Neural cell (in vitro differentiated cells): ENCODE measurements at regions not wholly inside any gene's neighbourhood (a gene's known extent, or its start where the extent isn't known, plus 50 kb on each side); places are given as distances from the start of the nearest gene placed in this dataset.

Experiments
- POLR2AphosphoS5 ChIP-seq: IDR thresholded peaks from 2 replicates; pipeline ENCODE4 v1.6.1; 2012
- TF ChIP-seq, protein P1 (sequence below): fragments of 450-650 bp; IDR thresholded peaks from 2 replicates; pipeline ENCODE4 v1.5.1; 2014; ENCODE audit warnings: antibody characterized with exemption, mild to moderate bottlenecking, moderate library complexity; ENCODE audit not compliant: poor library complexity, severe bottlenecking
- TF ChIP-seq, protein P2 (sequence below): IDR thresholded peaks from 2 replicates; pipeline ENCODE4 v1.6.1; 2012; ENCODE audit warnings: borderline replicate concordance

DNA sequence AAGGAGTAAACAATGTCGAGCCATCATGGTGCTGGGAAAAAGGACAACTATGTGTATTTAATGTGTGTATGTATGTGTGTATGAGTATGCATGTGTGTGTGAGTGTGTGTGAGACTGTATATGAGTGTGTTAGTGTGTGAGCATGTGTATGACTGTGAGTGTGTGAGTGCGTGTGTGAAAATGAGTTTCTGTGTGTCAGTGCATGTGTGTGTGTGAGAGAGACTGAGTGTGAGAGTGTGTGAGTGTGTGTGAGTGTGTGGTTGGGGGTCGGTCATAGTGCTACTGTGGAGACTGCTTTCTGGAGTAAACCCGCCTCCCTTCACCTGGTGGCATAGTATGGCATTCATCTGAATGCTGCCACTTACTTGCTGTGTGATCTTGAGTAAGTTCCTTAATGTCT is 567.4 kb downstream of the FGF9 start:
- TF ChIP-seq, protein P1, sequence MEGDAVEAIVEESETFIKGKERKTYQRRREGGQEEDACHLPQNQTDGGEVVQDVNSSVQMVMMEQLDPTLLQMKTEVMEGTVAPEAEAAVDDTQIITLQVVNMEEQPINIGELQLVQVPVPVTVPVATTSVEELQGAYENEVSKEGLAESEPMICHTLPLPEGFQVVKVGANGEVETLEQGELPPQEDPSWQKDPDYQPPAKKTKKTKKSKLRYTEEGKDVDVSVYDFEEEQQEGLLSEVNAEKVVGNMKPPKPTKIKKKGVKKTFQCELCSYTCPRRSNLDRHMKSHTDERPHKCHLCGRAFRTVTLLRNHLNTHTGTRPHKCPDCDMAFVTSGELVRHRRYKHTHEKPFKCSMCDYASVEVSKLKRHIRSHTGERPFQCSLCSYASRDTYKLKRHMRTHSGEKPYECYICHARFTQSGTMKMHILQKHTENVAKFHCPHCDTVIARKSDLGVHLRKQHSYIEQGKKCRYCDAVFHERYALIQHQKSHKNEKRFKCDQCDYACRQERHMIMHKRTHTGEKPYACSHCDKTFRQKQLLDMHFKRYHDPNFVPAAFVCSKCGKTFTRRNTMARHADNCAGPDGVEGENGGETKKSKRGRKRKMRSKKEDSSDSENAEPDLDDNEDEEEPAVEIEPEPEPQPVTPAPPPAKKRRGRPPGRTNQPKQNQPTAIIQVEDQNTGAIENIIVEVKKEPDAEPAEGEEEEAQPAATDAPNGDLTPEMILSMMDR: no peak
- TF ChIP-seq, protein P2, sequence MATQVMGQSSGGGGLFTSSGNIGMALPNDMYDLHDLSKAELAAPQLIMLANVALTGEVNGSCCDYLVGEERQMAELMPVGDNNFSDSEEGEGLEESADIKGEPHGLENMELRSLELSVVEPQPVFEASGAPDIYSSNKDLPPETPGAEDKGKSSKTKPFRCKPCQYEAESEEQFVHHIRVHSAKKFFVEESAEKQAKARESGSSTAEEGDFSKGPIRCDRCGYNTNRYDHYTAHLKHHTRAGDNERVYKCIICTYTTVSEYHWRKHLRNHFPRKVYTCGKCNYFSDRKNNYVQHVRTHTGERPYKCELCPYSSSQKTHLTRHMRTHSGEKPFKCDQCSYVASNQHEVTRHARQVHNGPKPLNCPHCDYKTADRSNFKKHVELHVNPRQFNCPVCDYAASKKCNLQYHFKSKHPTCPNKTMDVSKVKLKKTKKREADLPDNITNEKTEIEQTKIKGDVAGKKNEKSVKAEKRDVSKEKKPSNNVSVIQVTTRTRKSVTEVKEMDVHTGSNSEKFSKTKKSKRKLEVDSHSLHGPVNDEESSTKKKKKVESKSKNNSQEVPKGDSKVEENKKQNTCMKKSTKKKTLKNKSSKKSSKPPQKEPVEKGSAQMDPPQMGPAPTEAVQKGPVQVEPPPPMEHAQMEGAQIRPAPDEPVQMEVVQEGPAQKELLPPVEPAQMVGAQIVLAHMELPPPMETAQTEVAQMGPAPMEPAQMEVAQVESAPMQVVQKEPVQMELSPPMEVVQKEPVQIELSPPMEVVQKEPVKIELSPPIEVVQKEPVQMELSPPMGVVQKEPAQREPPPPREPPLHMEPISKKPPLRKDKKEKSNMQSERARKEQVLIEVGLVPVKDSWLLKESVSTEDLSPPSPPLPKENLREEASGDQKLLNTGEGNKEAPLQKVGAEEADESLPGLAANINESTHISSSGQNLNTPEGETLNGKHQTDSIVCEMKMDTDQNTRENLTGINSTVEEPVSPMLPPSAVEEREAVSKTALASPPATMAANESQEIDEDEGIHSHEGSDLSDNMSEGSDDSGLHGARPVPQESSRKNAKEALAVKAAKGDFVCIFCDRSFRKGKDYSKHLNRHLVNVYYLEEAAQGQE: no peak
- no peak for TF ChIP-seq POLR2AphosphoS5
